Astrocyte (in vitro differentiated cells and primary cell): ENCODE measurements at regions not wholly inside any gene's neighbourhood (a gene's known extent, or its start where the extent isn't known, plus 50 kb on each side); places are given as distances from the start of the nearest gene placed in this dataset.

ENCODE experiments used
- EZH2 ChIP-seq: IDR thresholded peaks from 2 replicates; pipeline ENCODE4 v1.6.1; 2012; ENCODE audit warnings: mild to moderate bottlenecking, low read length, inconsistent platforms; ENCODE audit not compliant: insufficient read depth
- TF ChIP-seq, protein P1 (sequence below): IDR thresholded peaks from 2 replicates; pipeline ENCODE4 v1.5.1; 2011; ENCODE audit warnings: low read depth, mild to moderate bottlenecking, inconsistent platforms, low read length, moderate library complexity; ENCODE audit not compliant: insufficient read depth

DNA sequence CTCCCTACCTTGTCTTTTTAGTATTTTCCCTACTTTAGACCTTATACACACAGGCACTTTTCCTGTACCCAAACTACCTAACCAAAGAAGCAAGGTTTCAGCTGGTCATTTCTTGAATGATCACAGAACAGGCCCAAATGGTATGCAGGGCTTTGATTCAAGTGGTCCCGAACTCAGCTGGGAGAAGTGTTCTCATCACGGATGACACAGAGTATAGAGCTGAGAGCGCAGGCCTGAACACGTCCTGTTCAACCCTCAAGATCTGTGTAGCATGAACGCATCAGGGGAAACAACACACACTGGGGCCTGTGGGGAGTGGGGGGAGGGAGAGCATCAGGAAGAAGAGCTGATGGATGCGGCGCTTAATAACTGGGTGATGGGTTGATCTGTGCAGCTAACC is 318.2 kb downstream of the SFMBT2 start:
- TF ChIP-seq, protein P1, sequence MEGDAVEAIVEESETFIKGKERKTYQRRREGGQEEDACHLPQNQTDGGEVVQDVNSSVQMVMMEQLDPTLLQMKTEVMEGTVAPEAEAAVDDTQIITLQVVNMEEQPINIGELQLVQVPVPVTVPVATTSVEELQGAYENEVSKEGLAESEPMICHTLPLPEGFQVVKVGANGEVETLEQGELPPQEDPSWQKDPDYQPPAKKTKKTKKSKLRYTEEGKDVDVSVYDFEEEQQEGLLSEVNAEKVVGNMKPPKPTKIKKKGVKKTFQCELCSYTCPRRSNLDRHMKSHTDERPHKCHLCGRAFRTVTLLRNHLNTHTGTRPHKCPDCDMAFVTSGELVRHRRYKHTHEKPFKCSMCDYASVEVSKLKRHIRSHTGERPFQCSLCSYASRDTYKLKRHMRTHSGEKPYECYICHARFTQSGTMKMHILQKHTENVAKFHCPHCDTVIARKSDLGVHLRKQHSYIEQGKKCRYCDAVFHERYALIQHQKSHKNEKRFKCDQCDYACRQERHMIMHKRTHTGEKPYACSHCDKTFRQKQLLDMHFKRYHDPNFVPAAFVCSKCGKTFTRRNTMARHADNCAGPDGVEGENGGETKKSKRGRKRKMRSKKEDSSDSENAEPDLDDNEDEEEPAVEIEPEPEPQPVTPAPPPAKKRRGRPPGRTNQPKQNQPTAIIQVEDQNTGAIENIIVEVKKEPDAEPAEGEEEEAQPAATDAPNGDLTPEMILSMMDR = no peak
- TF ChIP-seq EZH2 = no peak
